ENCODE measurements at regions not wholly inside any gene's neighbourhood (a gene's known extent, or its start where the extent isn't known, plus 50 kb on each side); places are given as distances from the start of the nearest gene placed in this dataset.
A peak's percentile ranks its signal among the peaks of the same experiment; 100 is the strongest.

DNA sequence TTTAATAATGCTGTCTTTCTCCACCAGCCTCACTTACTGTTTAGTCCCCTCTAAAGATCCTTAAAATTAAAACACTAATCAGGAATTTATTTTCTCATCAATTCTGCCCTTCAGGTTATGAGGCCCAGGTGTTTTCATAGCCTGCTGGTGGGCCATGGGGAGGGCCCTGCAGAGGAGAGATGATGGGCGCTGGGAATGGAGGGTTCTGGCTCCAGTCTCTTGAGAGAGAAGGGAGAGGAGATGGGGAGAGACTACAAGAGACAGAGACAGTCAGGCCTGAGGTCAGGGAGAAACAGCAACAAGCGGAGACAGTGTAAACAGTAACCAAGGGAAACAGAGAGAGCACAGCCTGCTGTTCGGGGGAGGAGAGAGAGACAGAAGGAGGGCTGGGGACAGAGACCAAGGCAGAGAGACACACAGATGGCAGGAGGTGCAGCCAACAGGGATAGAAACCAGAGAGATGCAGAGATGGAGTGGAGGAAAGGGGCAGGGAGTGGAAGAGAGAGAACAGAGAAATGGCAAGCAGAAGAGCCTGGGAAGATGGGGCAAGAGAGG lies 187.3 kb upstream of the SYT13 start:
- DNase-seq (ENCODE audit: low spot score), result no peak
- Mint-ChIP-seq H3K4me1 (ENCODE audit: unreplicated experiment) (peaks cover 11% of the 10 kb centered on the region), H3K4me3 (ENCODE audit: unreplicated experiment) (no peak overlapping the region), H3K36me3 (ENCODE audit: low read depth, unreplicated experiment) (no peaks in the 10 kb centered on the region), H3K9me3 (ENCODE audit: unreplicated experiment) (no peaks in the 10 kb centered on the region), H3K27ac (ENCODE audit: unreplicated experiment) (peak overlapping the region; percentile 34), H3K27me3 (ENCODE audit: unreplicated experiment) (peaks cover 7% of the 10 kb centered on the region)
- TF ChIP-seq, protein P1, sequence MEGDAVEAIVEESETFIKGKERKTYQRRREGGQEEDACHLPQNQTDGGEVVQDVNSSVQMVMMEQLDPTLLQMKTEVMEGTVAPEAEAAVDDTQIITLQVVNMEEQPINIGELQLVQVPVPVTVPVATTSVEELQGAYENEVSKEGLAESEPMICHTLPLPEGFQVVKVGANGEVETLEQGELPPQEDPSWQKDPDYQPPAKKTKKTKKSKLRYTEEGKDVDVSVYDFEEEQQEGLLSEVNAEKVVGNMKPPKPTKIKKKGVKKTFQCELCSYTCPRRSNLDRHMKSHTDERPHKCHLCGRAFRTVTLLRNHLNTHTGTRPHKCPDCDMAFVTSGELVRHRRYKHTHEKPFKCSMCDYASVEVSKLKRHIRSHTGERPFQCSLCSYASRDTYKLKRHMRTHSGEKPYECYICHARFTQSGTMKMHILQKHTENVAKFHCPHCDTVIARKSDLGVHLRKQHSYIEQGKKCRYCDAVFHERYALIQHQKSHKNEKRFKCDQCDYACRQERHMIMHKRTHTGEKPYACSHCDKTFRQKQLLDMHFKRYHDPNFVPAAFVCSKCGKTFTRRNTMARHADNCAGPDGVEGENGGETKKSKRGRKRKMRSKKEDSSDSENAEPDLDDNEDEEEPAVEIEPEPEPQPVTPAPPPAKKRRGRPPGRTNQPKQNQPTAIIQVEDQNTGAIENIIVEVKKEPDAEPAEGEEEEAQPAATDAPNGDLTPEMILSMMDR (IDR thresholded peaks at IDR 0.05; ENCODE audit: unreplicated experiment), result no peak

- no peak for DNase-seq (ENCODE audit: low spot score)
- peaks cover 7% of the 10 kb centered on the region for H3K27me3 Mint-ChIP-seq (ENCODE audit: unreplicated experiment)
- H3K9me3 Mint-ChIP-seq (ENCODE audit: unreplicated experiment), result no peaks in the 10 kb centered on the region
Measured at GRCh38 chr11:45472716-45473317, 186.7 kb upstream of the SYT13 start.

GRCh38 chr11:45471266-45471665 lies 185.1 kb upstream of the SYT13 start:
- no peak for DNase-seq (ENCODE audit: low spot score)
- Mint-ChIP-seq H3K4me1 (ENCODE audit: unreplicated experiment) (peaks cover 20% of the 10 kb centered on the region), H3K4me3 (ENCODE audit: unreplicated experiment) (no peak overlapping the region), H3K9me3 (ENCODE audit: unreplicated experiment) (no peaks in the 10 kb centered on the region), H3K36me3 (ENCODE audit: low read depth, unreplicated experiment) (no peaks in the 10 kb centered on the region), H3K27ac (ENCODE audit: unreplicated experiment) (no peak overlapping the region), H3K27me3 (ENCODE audit: unreplicated experiment) (peaks cover 7% of the 10 kb centered on the region)
- TF ChIP-seq, protein P1 (IDR thresholded peaks at IDR 0.05; ENCODE audit: unreplicated experiment), result no peak

More at GRCh38 chr11:45472716-45473317, 186.7 kb upstream of the SYT13 start:
- Mint-ChIP-seq H3K36me3 (ENCODE audit: low read depth, unreplicated experiment) (no peaks in the 10 kb centered on the region), H3K4me3 (ENCODE audit: unreplicated experiment) (no peak overlapping the region), H3K4me1 (ENCODE audit: unreplicated experiment) (peaks cover 17% of the 10 kb centered on the region), H3K27ac (ENCODE audit: unreplicated experiment) (peak overlapping the region; percentile 34)
- TF ChIP-seq, protein P1 (IDR thresholded peaks at IDR 0.05; ENCODE audit: unreplicated experiment), result no peak

- Mint-ChIP-seq H3K27ac (ENCODE audit: unreplicated experiment) (no peak overlapping the region), H3K27me3 (ENCODE audit: unreplicated experiment) (peaks cover 7% of the 10 kb centered on the region)
Measured at GRCh38 chr11:45470794-45471167, 184.6 kb upstream of the SYT13 start.

More at GRCh38 chr11:45470794-45471167, 184.6 kb upstream of the SYT13 start:
- no peak for DNase-seq (ENCODE audit: low spot score)
- H3K4me1 Mint-ChIP-seq (ENCODE audit: unreplicated experiment), result peaks cover 20% of the 10 kb centered on the region
- no peak overlapping the region for H3K4me3 Mint-ChIP-seq (ENCODE audit: unreplicated experiment)
- H3K36me3 Mint-ChIP-seq (ENCODE audit: low read depth, unreplicated experiment), result peaks cover 3% of the 10 kb centered on the region
- no peaks in the 10 kb centered on the region for H3K9me3 Mint-ChIP-seq (ENCODE audit: unreplicated experiment)
- TF ChIP-seq, protein P1 (IDR thresholded peaks at IDR 0.05; ENCODE audit: unreplicated experiment), result no peak
